Breast epithelium (tissue), 3 donors: ENCODE measurements at regions not wholly inside any gene's neighbourhood (a gene's known extent, or its start where the extent isn't known, plus 50 kb on each side); places are given as distances from the start of the nearest gene placed in this dataset.

Experiments
- CTCF ChIP-seq, 3 donors: fragments of 450-650 bp; IDR thresholded peaks; one replicate each; pipeline ENCODE4 v1.5.1; 2016 to 2017; ENCODE audit warnings: antibody characterized with exemption in 3 of 3, mild to moderate bottlenecking in 3 of 3, moderate library complexity in 3 of 3
- POLR2A ChIP-seq: fragments of 450-650 bp; IDR thresholded peaks from one replicate; pipeline ENCODE4 v1.6.1; 2016; ENCODE audit warnings: antibody characterized with exemption, mild to moderate bottlenecking, moderate library complexity
- POLR2AphosphoS5 ChIP-seq, 3 donors: sonication (generic); formaldehyde crosslinking; IDR thresholded peaks; one replicate each; pipeline ENCODE4 v1.6.1; 2017; ENCODE audit warnings: antibody characterized with exemption in 3 of 3

DNA sequence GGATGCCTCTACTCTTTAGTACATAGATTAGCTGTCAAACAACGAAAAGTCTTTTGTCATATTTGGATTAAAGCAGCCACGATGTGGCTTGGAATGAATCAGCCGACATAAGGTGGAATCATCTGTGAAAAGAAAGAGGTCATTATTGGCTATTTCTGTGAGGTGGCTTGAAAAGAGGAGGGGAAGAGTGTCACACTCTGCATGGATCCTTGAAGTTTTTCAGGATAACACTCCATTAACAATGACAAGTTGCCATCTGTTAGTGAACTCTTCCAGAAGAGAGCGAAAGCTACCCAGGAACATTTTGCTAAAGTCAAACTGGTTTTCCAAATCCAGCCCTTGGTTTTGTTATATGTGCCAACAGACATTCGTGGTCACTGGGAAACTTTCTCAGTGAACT is 1604.8 kb downstream of the OLFM4 start:
- TF ChIP-seq CTCF (IDR thresholded peaks at IDR 0.05) (no peak), POLR2AphosphoS5 (IDR thresholded peaks at IDR 0.05) (no peak), POLR2A (no peak)
